Caco-2 (cell line): ENCODE measurements at regions not wholly inside any gene's neighbourhood (a gene's known extent, or its start where the extent isn't known, plus 50 kb on each side); places are given as distances from the start of the nearest gene placed in this dataset.

ENCODE experiments used
- BruUV-seq: library from RNA; stranded (reverse); fragments of 400-500 nt; replicated peaks from 2 replicates; lab custom pipeline; 2021; lab: Mats Ljungman, UMichigan
- CTCF ChIA-PET: fragments of 300-600 bp; sonication (Branson Sonifier 250); formaldehyde crosslinking; loops from one replicate; lab custom pipeline; 2022; ENCODE audit warnings: antibody characterized with exemption; lab: Charles Lee
- POLR2A ChIA-PET: fragments of 300-600 bp; sonication (Branson Sonifier 250); formaldehyde crosslinking; loops from one replicate; lab custom pipeline; 2022; ENCODE audit warnings: antibody characterized with exemption; lab: Charles Lee
- DNase-seq, 2 experiments: peaks; one replicate each; pipeline versions ENCODE4 v3.0.0 to v3.0.0-alpha.2; 2020 to 2022
- H3K27me3 ChIP-seq: replicated peaks from 2 replicates; pipeline ENCODE4 v1.6.0; 2011; ENCODE audit warnings: low read length; ENCODE audit not compliant: control insufficient read depth, insufficient read depth
- H3K36me3 ChIP-seq: 2 replicates; pipeline ENCODE4 v1.5.1; 2011; ENCODE audit warnings: low read length; ENCODE audit not compliant: control insufficient read depth, insufficient read depth
- H3K4me1 ChIP-seq: fragments of 250-450 bp; sonication (Bioruptor Pico); 2 replicates; pipeline ENCODE4 v1.5.1; 2020; ENCODE audit warnings: mild to moderate bottlenecking
- H3K4me3 ChIP-seq: 2 replicates; pipeline ENCODE4 v1.5.1; 2011; ENCODE audit warnings: low read depth, mild to moderate bottlenecking, control low read depth, low read length
- H3K9me3 ChIP-seq: fragments of 250-450 bp; sonication (Bioruptor Pico); 2 replicates; pipeline ENCODE4 v1.5.1; 2020; ENCODE audit warnings: mild to moderate bottlenecking, moderate library complexity
- H3K27ac Mint-ChIP-seq: one replicate; pipeline ENCODE4 v1.8.0; 2022; ENCODE audit warnings: mixed read lengths; ENCODE audit not compliant: unreplicated experiment
- H3K27me3 Mint-ChIP-seq: one replicate; pipeline ENCODE4 v1.8.0; 2022; ENCODE audit warnings: mixed read lengths; ENCODE audit not compliant: insufficient read depth, unreplicated experiment
- H3K36me3 Mint-ChIP-seq: one replicate; pipeline ENCODE4 v1.8.0; 2022; ENCODE audit warnings: mild to moderate bottlenecking, mixed read lengths; ENCODE audit not compliant: insufficient read depth, unreplicated experiment
- H3K4me1 Mint-ChIP-seq: one replicate; pipeline ENCODE4 v1.8.0; 2022; ENCODE audit warnings: low read depth, mixed read lengths; ENCODE audit not compliant: unreplicated experiment
- H3K4me3 Mint-ChIP-seq: one replicate; pipeline ENCODE4 v1.8.0; 2022; ENCODE audit warnings: mild to moderate bottlenecking, moderate library complexity, mixed read lengths; ENCODE audit not compliant: unreplicated experiment
- H3K9me3 Mint-ChIP-seq: one replicate; pipeline ENCODE4 v1.8.0; 2022; ENCODE audit warnings: mixed read lengths; ENCODE audit not compliant: unreplicated experiment
- intact Hi-C: fragments of 100-400 bp; cut with micrococcal nuclease; formaldehyde crosslinking; loops from one replicate; pipeline ENCODE4 v1.10.0; 2022; ENCODE audit not compliant: unreplicated experiment
- TF ChIP-seq, protein P1 (sequence below), 2 experiments: fragments of 200-600 bp in 1 of 2; IDR thresholded peaks; 1 replicate in 1 of 2; 2 replicates in 1 of 2; pipeline versions ENCODE4 v1.5.1 to v1.8.0; 2011 to 2022; ENCODE audit warnings: antibody characterized with exemption in 1 of 2, control low read depth in 1 of 2, inconsistent platforms in 1 of 2, low read depth in 1 of 2, low read length in 1 of 2, mild to moderate bottlenecking in 1 of 2, moderate library complexity in 1 of 2; ENCODE audit not compliant: insufficient read depth in 1 of 2, severe bottlenecking in 1 of 2, unreplicated experiment in 1 of 2

DNA sequence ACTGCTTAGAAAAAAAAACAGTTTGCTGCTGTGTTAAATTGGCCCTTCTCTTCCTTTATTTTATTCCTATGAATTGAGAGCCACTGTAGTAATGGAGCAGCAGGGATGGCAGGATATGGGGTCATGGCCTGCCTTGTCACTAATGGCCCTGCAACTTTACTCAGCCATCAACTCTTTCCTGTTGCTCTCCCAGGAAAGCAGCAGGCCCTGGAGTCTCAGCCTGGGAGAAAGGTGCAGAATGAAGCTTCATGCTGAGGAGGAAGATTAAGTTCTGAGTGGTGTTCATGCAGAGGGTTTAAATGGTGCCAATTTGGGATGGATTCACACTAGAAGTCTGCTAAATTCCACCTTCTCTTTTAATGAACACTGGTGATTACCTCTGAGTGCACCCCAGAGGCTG, 285.6 kb downstream of the GPAT3 start:
- TF ChIP-seq, protein P1, sequence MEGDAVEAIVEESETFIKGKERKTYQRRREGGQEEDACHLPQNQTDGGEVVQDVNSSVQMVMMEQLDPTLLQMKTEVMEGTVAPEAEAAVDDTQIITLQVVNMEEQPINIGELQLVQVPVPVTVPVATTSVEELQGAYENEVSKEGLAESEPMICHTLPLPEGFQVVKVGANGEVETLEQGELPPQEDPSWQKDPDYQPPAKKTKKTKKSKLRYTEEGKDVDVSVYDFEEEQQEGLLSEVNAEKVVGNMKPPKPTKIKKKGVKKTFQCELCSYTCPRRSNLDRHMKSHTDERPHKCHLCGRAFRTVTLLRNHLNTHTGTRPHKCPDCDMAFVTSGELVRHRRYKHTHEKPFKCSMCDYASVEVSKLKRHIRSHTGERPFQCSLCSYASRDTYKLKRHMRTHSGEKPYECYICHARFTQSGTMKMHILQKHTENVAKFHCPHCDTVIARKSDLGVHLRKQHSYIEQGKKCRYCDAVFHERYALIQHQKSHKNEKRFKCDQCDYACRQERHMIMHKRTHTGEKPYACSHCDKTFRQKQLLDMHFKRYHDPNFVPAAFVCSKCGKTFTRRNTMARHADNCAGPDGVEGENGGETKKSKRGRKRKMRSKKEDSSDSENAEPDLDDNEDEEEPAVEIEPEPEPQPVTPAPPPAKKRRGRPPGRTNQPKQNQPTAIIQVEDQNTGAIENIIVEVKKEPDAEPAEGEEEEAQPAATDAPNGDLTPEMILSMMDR (IDR thresholded peaks at IDR 0.05; ENCODE audit: insufficient read depth in 1 of 2, low read depth in 1 of 2, low read length in 1 of 2, severe bottlenecking in 1 of 2, unreplicated experiment in 1 of 2) = no peak
- H3K27me3 Mint-ChIP-seq = no peaks in the 10 kb centered on the region
- H3K36me3 Mint-ChIP-seq = no peaks in the 10 kb centered on the region
- Histone ChIP-seq H3K9me3 (no peaks in the 10 kb centered on the region; the same call in 1 of the 2 replicates), H3K27me3 (no peaks in the 10 kb centered on the region), H3K36me3 (no peaks in the 10 kb centered on the region), H3K4me3 (no peak overlapping the region), H3K4me1 (peaks cover 5% of the 10 kb centered on the region)
- H3K9me3 Mint-ChIP-seq = peaks cover 6% of the 10 kb centered on the region
- H3K4me1 Mint-ChIP-seq = no peaks in the 10 kb centered on the region
- H3K4me3 Mint-ChIP-seq = no peak overlapping the region
- CTCF ChIA-PET = no interaction called here
- DNase-seq = no peak
- no peak overlapping the region for H3K27ac Mint-ChIP-seq
- POLR2A ChIA-PET = no interaction called here
- intact Hi-C loops = no loop called here
- BruUV-seq = no TSS peak

DNA sequence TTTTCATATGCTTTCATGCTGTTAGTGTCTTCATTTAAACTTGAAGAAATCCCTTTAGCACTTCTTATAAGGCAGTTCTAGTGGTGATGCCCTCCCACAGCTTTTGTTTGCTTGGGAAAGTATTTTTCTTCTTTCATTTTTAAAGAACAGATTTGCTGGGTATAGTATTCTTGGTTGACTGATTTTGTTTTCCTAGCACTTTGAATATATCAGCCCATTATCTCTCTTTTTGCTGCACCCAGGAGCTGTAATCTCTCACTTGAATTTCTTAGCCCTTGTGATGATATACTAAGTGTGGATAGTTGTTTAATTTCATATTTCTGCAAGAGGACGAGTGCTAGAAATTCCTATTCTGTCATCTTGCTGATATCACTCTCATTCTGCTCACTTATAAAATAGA, 283.7 kb downstream of the GPAT3 start:
- ChIA-PET POLR2A (no interaction called here), CTCF (no interaction called here)
- Histone ChIP-seq H3K4me1 (no peaks in the 10 kb centered on the region), H3K4me3 (no peak overlapping the region), H3K9me3 (no peaks in the 10 kb centered on the region), H3K36me3 (no peaks in the 10 kb centered on the region), H3K27me3 (no peaks in the 10 kb centered on the region)
- intact Hi-C loops = no loop called here
- TF ChIP-seq, protein P1 (IDR thresholded peaks at IDR 0.05; ENCODE audit: insufficient read depth in 1 of 2, low read depth in 1 of 2, low read length in 1 of 2, severe bottlenecking in 1 of 2, unreplicated experiment in 1 of 2) = no peak
- Mint-ChIP-seq H3K4me1 (no peaks in the 10 kb centered on the region), H3K27ac (no peak overlapping the region), H3K9me3 (peaks cover 6% of the 10 kb centered on the region), H3K36me3 (no peaks in the 10 kb centered on the region), H3K4me3 (no peak overlapping the region), H3K27me3 (peaks cover 2% of the 10 kb centered on the region)
- no peak for DNase-seq
- BruUV-seq = no TSS peak

- Histone ChIP-seq H3K9me3 (no peaks in the 10 kb centered on the region), H3K4me1 (no peaks in the 10 kb centered on the region), H3K36me3 (no peaks in the 10 kb centered on the region), H3K4me3 (no peak overlapping the region), H3K27me3 (no peaks in the 10 kb centered on the region)
- POLR2A ChIA-PET = no interaction called here
- H3K36me3 Mint-ChIP-seq = no peaks in the 10 kb centered on the region
- H3K4me3 Mint-ChIP-seq = no peak overlapping the region
- DNase-seq = no peak
- CTCF ChIA-PET = no interaction called here
- intact Hi-C loops = no loop called here
- no peaks in the 10 kb centered on the region for H3K9me3 Mint-ChIP-seq
- peaks cover 7% of the 10 kb centered on the region for H3K27me3 Mint-ChIP-seq
- TF ChIP-seq, protein P1 (IDR thresholded peaks at IDR 0.05; ENCODE audit: insufficient read depth in 1 of 2, low read depth in 1 of 2, low read length in 1 of 2, severe bottlenecking in 1 of 2, unreplicated experiment in 1 of 2) = no peak
- no peaks in the 10 kb centered on the region for H3K4me1 Mint-ChIP-seq
- no peak overlapping the region for H3K27ac Mint-ChIP-seq
- BruUV-seq = no TSS peak
These were observed 274.5 kb downstream of the GPAT3 start for GRCh38 chr4:83810428-83810827.
